ENCODE measurements at regions not wholly inside any gene's neighbourhood (a gene's known extent, or its start where the extent isn't known, plus 50 kb on each side); places are given as distances from the start of the nearest gene placed in this dataset.

GRCh38 chr3:64988188-64988587 is 300.4 kb upstream of the ADAMTS9 start:
- DNase-seq = no peak

- no peak for DNase-seq
These were observed 299.9 kb upstream of the ADAMTS9 start for GRCh38 chr3:64987726-64988125.

GRCh38 chr3:64985072-64985471 is 297.3 kb upstream of the ADAMTS9 start:
- DNase-seq = no peak

- DNase-seq = no peak
These were observed 296.0 kb upstream of the ADAMTS9 start for GRCh38 chr3:64983583-64984359.

GRCh38 chr3:64977308-64978100 is 289.7 kb upstream of the ADAMTS9 start:
- no peak for DNase-seq

GRCh38 chr3:64976456-64976855 is 288.7 kb upstream of the ADAMTS9 start:
- DNase-seq = no peak

GRCh38 chr3:64975147-64975546 is 287.3 kb upstream of the ADAMTS9 start:
- DNase-seq = no peak

GRCh38 chr3:64974401-64974800 is 286.6 kb upstream of the ADAMTS9 start:
- no peak for DNase-seq

- no peak for DNase-seq
These were observed 285.0 kb upstream of the ADAMTS9 start for GRCh38 chr3:64972793-64973192.

- DNase-seq = no peak
These were observed 283.8 kb upstream of the ADAMTS9 start for GRCh38 chr3:64971602-64972001.

GRCh38 chr3:64970634-64971033 is 282.8 kb upstream of the ADAMTS9 start:
- no peak for DNase-seq

GRCh38 chr3:64961301-64961700 is 273.5 kb upstream of the ADAMTS9 start:
- DNase-seq = no peak

GRCh38 chr3:64958199-64958843 is 270.5 kb upstream of the ADAMTS9 start:
- DNase-seq = no peak

GRCh38 chr3:64957408-64958198 is 269.8 kb upstream of the ADAMTS9 start:
- DNase-seq = no peak

- no peak for DNase-seq
These were observed 269.0 kb upstream of the ADAMTS9 start for GRCh38 chr3:64956711-64957325.

- DNase-seq = no peak
These were observed 267.3 kb upstream of the ADAMTS9 start for GRCh38 chr3:64954995-64955636.

- no peak for DNase-seq
These were observed 257.4 kb upstream of the ADAMTS9 start for GRCh38 chr3:64945171-64945729.

- no peak for DNase-seq
These were observed 256.1 kb upstream of the ADAMTS9 start for GRCh38 chr3:64943866-64944265.

GRCh38 chr3:64940596-64941348 is 253.0 kb upstream of the ADAMTS9 start:
- DNase-seq = no peak

- no peak for DNase-seq
These were observed 252.1 kb upstream of the ADAMTS9 start for GRCh38 chr3:64939747-64940450.

Data from SW 1271 (cell line).